GM12878 (cell line): ENCODE measurements at regions not wholly inside any gene's neighbourhood (a gene's known extent, or its start where the extent isn't known, plus 50 kb on each side); places are given as distances from the start of the nearest gene placed in this dataset.

Experiments used
- ATAC-seq: fragments of 200-7000 bp; cut with Tn5 transposase; 3 replicates; pipeline ENCODE4 v1.9.1; 2020; ENCODE audit warnings: mild to moderate bottlenecking, moderate library complexity
- BruUV-seq: library from RNA; stranded (reverse); fragments of 400-500 nt; replicated peaks from 2 replicates; lab custom pipeline; 2021; lab: Mats Ljungman, UMichigan
- CTCF ChIA-PET: fragments of 300-600 bp; sonication (Branson Sonifier 250); formaldehyde crosslinking; extraction: SDS; loops from one replicate; lab custom pipeline; 2021; ENCODE audit warnings: inconsistent platforms; lab: Yijun Ruan, JAX
- POLR2A ChIA-PET: fragments of 350-600 bp; formaldehyde crosslinking; extraction: SDS; loops from one replicate; lab custom pipeline; 2021; ENCODE audit warnings: inconsistent platforms; lab: Charles Lee
- RAD21 ChIA-PET: fragments of 300-600 bp; sonication (Branson Sonifier 250); formaldehyde crosslinking; loops from one replicate; lab custom pipeline; 2023; ENCODE audit warnings: antibody characterized with exemption; ENCODE audit not compliant: unreplicated experiment; lab: Charles Lee
- SMC1A ChIA-PET: fragments of 300-600 bp; sonication (Branson Sonifier 250); formaldehyde crosslinking; loops from one replicate; lab custom pipeline; 2023; ENCODE audit not compliant: unreplicated experiment, uncharacterized antibody; lab: Charles Lee
- DNase-seq: peaks from one replicate; pipeline ENCODE4 v3.0.0-alpha.2; 2011; ENCODE audit warnings: low read depth, low spot score
- FAIRE-seq: peaks from 3 replicates; lab custom pipeline; 2011; peaks lifted over from hg19 to GRCh38; lab: Jason Lieb, UNC
- H2AFZ ChIP-seq: 2 replicates; pipeline ENCODE4 v1.6.0; 2011; ENCODE audit warnings: low read depth, low read length, control low read depth; ENCODE audit not compliant: control insufficient read depth
- H3K27ac ChIP-seq: 2 replicates; pipeline ENCODE4 v1.5.1; 2011; ENCODE audit warnings: control low read depth; ENCODE audit not compliant: control insufficient read depth, insufficient read depth
- H3K27me3 ChIP-seq, 2 experiments: replicated peaks in 1 of 2; 2 replicates each; pipeline versions ENCODE4 v1.6.0 to v1.6.1; 2011; ENCODE audit warnings: low read length in 1 of 2; ENCODE audit not compliant: control insufficient read depth in 2 of 2, insufficient read depth in 2 of 2
- H3K36me3 ChIP-seq, 2 experiments: 2 replicates each; pipeline ENCODE4 v1.5.1; 2011; ENCODE audit warnings: low read length in 1 of 2; ENCODE audit not compliant: control insufficient read depth in 2 of 2, insufficient read depth in 2 of 2
- H3K4me1 ChIP-seq: 2 replicates; pipeline ENCODE4 v1.6.1; 2011; ENCODE audit warnings: mild to moderate bottlenecking, low read length, moderate library complexity, mixed read lengths; ENCODE audit not compliant: control insufficient read depth, insufficient read depth
- H3K4me2 ChIP-seq: 2 replicates; pipeline ENCODE4 v1.6.0; 2011; ENCODE audit warnings: control low read depth; ENCODE audit not compliant: control insufficient read depth, insufficient read depth
- H3K4me3 ChIP-seq: fragments of 200-600 bp; sonication (generic); 2 replicates; pipeline ENCODE4 v1.5.1; 2016
- H3K79me2 ChIP-seq: 2 replicates; pipeline ENCODE4 v1.6.0; 2011; ENCODE audit warnings: low read length; ENCODE audit not compliant: control insufficient read depth, insufficient read depth
- H3K9ac ChIP-seq: 2 replicates; pipeline ENCODE4 v1.8.0; 2011; ENCODE audit warnings: low read length, control low read depth, mixed read lengths; ENCODE audit not compliant: control insufficient read depth, insufficient read depth
- H3K9me3 ChIP-seq: replicated peaks from 3 replicates; pipeline ENCODE4 v1.5.1; 2011; ENCODE audit warnings: mild to moderate bottlenecking, low read length; ENCODE audit not compliant: control insufficient read depth, insufficient read depth
- H4K20me1 ChIP-seq: 2 replicates; pipeline ENCODE4 v1.6.0; 2011; ENCODE audit not compliant: control insufficient read depth, insufficient read depth
- BRCA1 ChIP-seq: IDR thresholded peaks from 2 replicates; pipeline ENCODE4 v1.6.1; 2011; ENCODE audit warnings: low read depth, low read length, improper control_type of control experiment
- E2F4 ChIP-seq: IDR thresholded peaks from 2 replicates; pipeline ENCODE4 v1.6.1; 2012; ENCODE audit warnings: low read depth, low read length, improper control_type of control experiment
- EZH2 ChIP-seq: IDR thresholded peaks from 2 replicates; pipeline ENCODE4 v1.6.1; 2012; ENCODE audit warnings: low read depth, mild to moderate bottlenecking, control low read depth, inconsistent platforms, low read length, borderline replicate concordance; ENCODE audit not compliant: control insufficient read depth
- FOS ChIP-seq: IDR thresholded peaks from 3 replicates; pipeline ENCODE4 v1.6.1; 2011; ENCODE audit warnings: borderline replicate concordance; ENCODE audit not compliant: insufficient read length; ENCODE audit errors: extremely low read depth
- HDAC6 ChIP-seq: fragments of 200-600 bp; sonication (generic); IDR thresholded peaks from one replicate; pipeline ENCODE4 v1.8.0; 2017; ENCODE audit warnings: antibody characterized with exemption; ENCODE audit not compliant: unreplicated experiment
- MTA3 ChIP-seq: IDR thresholded peaks from 2 replicates; pipeline ENCODE4 v1.6.1; 2012; ENCODE audit warnings: low read length, inconsistent platforms, borderline replicate concordance
- NFXL1 ChIP-seq: fragments of 450-650 bp; IDR thresholded peaks from 2 replicates; pipeline ENCODE4 v1.6.1; 2017; ENCODE audit warnings: antibody characterized with exemption, mild to moderate bottlenecking, borderline replicate concordance
- NFYB ChIP-seq: IDR thresholded peaks from 2 replicates; pipeline ENCODE4 v1.6.1; 2011; ENCODE audit warnings: low read depth, mild to moderate bottlenecking, low read length, improper control_type of control experiment, moderate library complexity; ENCODE audit not compliant: insufficient read depth
- NR2C2 ChIP-seq: IDR thresholded peaks from 2 replicates; pipeline ENCODE4 v1.6.1; 2011; ENCODE audit warnings: borderline replicate concordance, low read depth; ENCODE audit not compliant: control insufficient read depth, insufficient read length
- PAX5 ChIP-seq: IDR thresholded peaks from 2 replicates; pipeline ENCODE4 v1.6.1; 2011; ENCODE audit warnings: low read depth, low read length, borderline replicate concordance
- PML ChIP-seq: IDR thresholded peaks from 2 replicates; pipeline ENCODE4 v1.6.1; 2012; ENCODE audit warnings: low read length, inconsistent platforms
- PRDM15 ChIP-seq: fragments of 450-650 bp; formaldehyde crosslinking; IDR thresholded peaks from 2 replicates; pipeline ENCODE4 v1.4.0; 2020; ENCODE audit warnings: mild to moderate bottlenecking, moderate library complexity
- SKIL ChIP-seq: fragments of 450-650 bp; IDR thresholded peaks from 2 replicates; pipeline ENCODE4 v1.6.1; 2017; ENCODE audit warnings: mild to moderate bottlenecking, low read depth, inconsistent platforms; ENCODE audit not compliant: poor library complexity, severe bottlenecking
- WGBS: methylation state at CpG from one replicate; pipeline ENCODE4 v1.1.6; 2016; ENCODE audit warnings: low lambda C conversion rate; ENCODE audit not compliant: insufficient replicate concordance, insufficient coverage; ENCODE audit errors: missing lambda C conversion rate; 5-methylcytosine and 5-hydroxymethylcytosine counted together
- in situ Hi-C: fragments of 300-500 bp; cut with MboI; formaldehyde crosslinking; loops from 9 replicates; pipeline ENCODE4 v1.14.3; 2018; ENCODE audit warnings: mixed read lengths
- intact Hi-C: fragments of 100-400 bp; cut with micrococcal nuclease; formaldehyde crosslinking; loops from one replicate; pipeline ENCODE4 v1.14.2; 2022; ENCODE audit not compliant: unreplicated experiment
- TF ChIP-seq, protein P1 (sequence below): fragments of 450-650 bp; IDR thresholded peaks from 2 replicates; pipeline ENCODE4 v1.6.1; 2017; ENCODE audit warnings: borderline replicate concordance

DNA sequence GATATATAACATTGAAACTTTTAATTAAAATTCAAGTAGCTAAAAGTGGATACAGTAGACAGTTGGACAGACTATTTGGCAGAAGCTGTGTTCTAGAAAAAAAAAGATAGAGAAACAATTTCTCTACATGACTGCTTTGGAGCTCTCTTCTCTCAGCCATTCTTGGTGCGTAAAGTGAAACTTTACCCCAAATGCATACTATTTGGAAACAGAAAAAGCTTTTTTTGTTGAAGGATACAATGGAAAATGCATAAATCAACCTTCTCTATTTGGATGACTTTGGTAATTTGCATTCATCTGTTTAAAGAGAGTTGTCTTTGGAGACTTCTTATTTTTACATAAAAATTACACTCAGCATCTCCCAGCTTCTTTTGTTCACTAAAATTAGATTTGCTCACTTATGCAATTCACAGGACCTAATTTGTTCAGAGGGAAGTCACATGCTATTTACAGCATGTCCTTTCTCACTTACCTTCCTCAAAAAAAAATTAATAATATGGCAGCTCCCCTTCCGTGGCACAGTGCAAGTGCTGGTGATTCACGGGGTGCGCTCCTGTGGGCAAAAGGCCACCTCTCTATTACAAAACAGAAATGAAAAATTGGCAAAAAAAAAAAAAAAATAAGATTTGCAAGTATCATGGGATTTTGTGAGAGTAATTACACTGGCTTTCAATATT lies 498.9 kb downstream of the RERGL start (continued):
- TF ChIP-seq BRCA1, result no peak
- TF ChIP-seq NFYB, result no peak
- TF ChIP-seq FOS, result no peak
- TF ChIP-seq, protein P1, sequence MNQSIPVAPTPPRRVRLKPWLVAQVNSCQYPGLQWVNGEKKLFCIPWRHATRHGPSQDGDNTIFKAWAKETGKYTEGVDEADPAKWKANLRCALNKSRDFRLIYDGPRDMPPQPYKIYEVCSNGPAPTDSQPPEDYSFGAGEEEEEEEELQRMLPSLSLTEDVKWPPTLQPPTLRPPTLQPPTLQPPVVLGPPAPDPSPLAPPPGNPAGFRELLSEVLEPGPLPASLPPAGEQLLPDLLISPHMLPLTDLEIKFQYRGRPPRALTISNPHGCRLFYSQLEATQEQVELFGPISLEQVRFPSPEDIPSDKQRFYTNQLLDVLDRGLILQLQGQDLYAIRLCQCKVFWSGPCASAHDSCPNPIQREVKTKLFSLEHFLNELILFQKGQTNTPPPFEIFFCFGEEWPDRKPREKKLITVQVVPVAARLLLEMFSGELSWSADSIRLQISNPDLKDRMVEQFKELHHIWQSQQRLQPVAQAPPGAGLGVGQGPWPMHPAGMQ, result no peak
- no peak for TF ChIP-seq NR2C2
- TF ChIP-seq HDAC6, result no peak

GRCh38 chr12:17588968-17589367 lies 501.0 kb downstream of the RERGL start:
- FAIRE-seq (no peak), DNase-seq (no peak), ATAC-seq (peak; percentile 73)
- in situ Hi-C loops (no loop called here), intact Hi-C loops (no loop called here)
- H3K27ac ChIP-seq, result no peak overlapping the region
- no peak overlapping the region for H3K4me2 ChIP-seq
- no TSS peak for BruUV-seq
- H3K4me3 ChIP-seq, result no peak overlapping the region
- H2AFZ ChIP-seq, result no peak overlapping the region
- H3K36me3 ChIP-seq, result no peaks in the 10 kb centered on the region
- H3K4me1 ChIP-seq, result no peaks in the 10 kb centered on the region
- H4K20me1 ChIP-seq, result no peaks in the 10 kb centered on the region
- 20% methylated on average over 5 of the region's 5 CpGs for WGBS
- SMC1A ChIA-PET, result interaction anchor here (1.0 kb wide), 1 partner anchor 1200 kb away, joined by 3 read pairs; no protein-coding TSS in a partner anchor
- H3K27me3 ChIP-seq, result no peaks in the 10 kb centered on the region
- H3K79me2 ChIP-seq, result no peaks in the 10 kb centered on the region
- POLR2A ChIA-PET, result interaction anchor here (0.5 kb wide), 1 partner anchor 53 kb away, joined by 3 read pairs; no protein-coding TSS in a partner anchor
- CTCF ChIA-PET, result interaction anchor here (1.1 kb wide), 1 partner anchor 16 kb away, joined by 4 read pairs; no protein-coding TSS in a partner anchor
- no peaks in the 10 kb centered on the region for H3K9me3 ChIP-seq
- RAD21 ChIA-PET, result no interaction called here
- H3K9ac ChIP-seq, result no peak overlapping the region
- no peak for TF ChIP-seq PAX5
- TF ChIP-seq NFXL1, result no peak
- TF ChIP-seq MTA3, result no peak
- TF ChIP-seq EZH2, result no peak
- TF ChIP-seq SKIL, result no peak
- no peak for TF ChIP-seq PRDM15 (CRISPR knock-in tag)
- no peak for TF ChIP-seq PML
- TF ChIP-seq E2F4, result no peak
